ENCODE measurements at regions not wholly inside any gene's neighbourhood (a gene's known extent, or its start where the extent isn't known, plus 50 kb on each side); places are given as distances from the start of the nearest gene placed in this dataset.
A peak's percentile ranks its signal among the peaks of the same experiment; 100 is the strongest.

DNA sequence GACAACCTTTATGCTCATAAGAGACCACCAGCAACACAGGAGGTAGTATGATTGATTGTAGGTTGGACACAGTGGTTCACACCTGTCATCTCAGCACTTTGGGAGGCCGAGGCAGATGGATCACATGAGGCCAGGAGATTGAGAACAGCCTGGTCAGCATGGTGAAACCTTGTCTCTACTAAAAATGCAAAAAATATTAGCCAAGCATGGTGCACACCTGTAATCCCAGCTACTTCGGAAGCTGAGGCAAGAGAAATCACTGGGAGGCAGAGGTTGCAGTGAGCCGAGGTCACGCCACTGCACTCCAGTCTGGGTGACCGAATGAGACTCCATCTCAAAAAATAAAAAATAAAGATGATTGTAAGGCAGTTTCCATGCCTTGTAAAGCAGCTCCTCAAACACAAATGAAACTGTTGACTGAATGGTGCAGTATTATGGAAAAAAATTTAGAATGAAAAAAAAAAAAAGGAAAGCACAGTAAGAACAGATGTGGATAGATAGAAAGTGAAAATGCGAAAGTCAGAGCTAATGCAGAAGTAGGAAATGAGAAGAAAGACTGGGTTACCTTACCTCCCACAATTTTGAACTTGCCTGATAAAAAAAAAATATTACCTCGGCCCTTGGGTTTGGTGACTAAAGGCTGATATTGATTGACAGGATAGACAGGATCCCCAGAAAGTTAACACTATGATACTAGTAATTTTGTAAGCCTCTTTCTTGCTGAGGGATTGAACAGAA, 249.2 kb upstream of the TRAM1L1 start:
- H3K4me1 ChIP-seq (ENCODE audit: control insufficient read depth in 2 of 2, insufficient read depth in 1 of 2, low read depth in 1 of 2, low read length in 2 of 2): no peaks in the 10 kb centered on the region
- no peak for DNase-seq (ENCODE audit: low spot score)
- H2AK5ac ChIP-seq (ENCODE audit: low read depth, low read length): no peak overlapping the region
- H2AFZ ChIP-seq (ENCODE audit: low read length): no peak overlapping the region
- H3K36me3 ChIP-seq (replicated peaks in 1 of 2; ENCODE audit: control insufficient read depth in 2 of 2, insufficient read depth in 2 of 2, low read length in 2 of 2): no peaks in the 10 kb centered on the region
- no peak overlapping the region for H3K4me2 ChIP-seq (ENCODE audit: insufficient read depth, low read length, poor library complexity, severe bottlenecking)
- no peak overlapping the region for H3K14ac ChIP-seq (ENCODE audit: low read length)
- H2BK15ac ChIP-seq (ENCODE audit: low read length): no peak overlapping the region
- no peaks in the 10 kb centered on the region for H3K27me3 ChIP-seq (ENCODE audit: control insufficient read depth in 3 of 3, insufficient read depth in 3 of 3, low read depth in 1 of 3, low read length in 3 of 3)
- WGBS, 2 donors (ENCODE audit: extremely low coverage in 2 of 2, insufficient read length in 2 of 2, insufficient replicate concordance in 1 of 2): no CpG with 5 or more reads among the region's 7 CpGs
- H3K27ac ChIP-seq (replicated peaks; ENCODE audit: low read length): no peak overlapping the region
- no peaks in the 10 kb centered on the region for H3K79me1 ChIP-seq (ENCODE audit: low read depth, low read length)
- peak overlapping the region; percentile 3 for H3K9ac ChIP-seq (ENCODE audit: low read depth, low read length, poor library complexity)
- H2BK12ac ChIP-seq (ENCODE audit: low read length): no peak overlapping the region
- H3K4me3 ChIP-seq (ENCODE audit: low read length in 2 of 2): no peak overlapping the region
- no peak overlapping the region for H3K18ac ChIP-seq (ENCODE audit: low read length)
- H3K23ac ChIP-seq (ENCODE audit: low read depth, low read length, poor library complexity): no peak overlapping the region
- no peak overlapping the region for H4K8ac ChIP-seq (ENCODE audit: low read depth, low read length)
- no peak overlapping the region for H4K91ac ChIP-seq (ENCODE audit: low read depth, low read length, poor library complexity)
- no peak overlapping the region for H3K4ac ChIP-seq (ENCODE audit: low read length)
- no peaks in the 10 kb centered on the region for H3K9me3 ChIP-seq (replicated peaks in 1 of 2; ENCODE audit: control insufficient read depth in 2 of 2, insufficient read depth in 1 of 2, low read depth in 1 of 2, low read length in 2 of 2)
- H2BK5ac ChIP-seq (ENCODE audit: low read length): no peak overlapping the region
- H2BK120ac ChIP-seq (ENCODE audit: low read depth, low read length): no peak overlapping the region

DNA sequence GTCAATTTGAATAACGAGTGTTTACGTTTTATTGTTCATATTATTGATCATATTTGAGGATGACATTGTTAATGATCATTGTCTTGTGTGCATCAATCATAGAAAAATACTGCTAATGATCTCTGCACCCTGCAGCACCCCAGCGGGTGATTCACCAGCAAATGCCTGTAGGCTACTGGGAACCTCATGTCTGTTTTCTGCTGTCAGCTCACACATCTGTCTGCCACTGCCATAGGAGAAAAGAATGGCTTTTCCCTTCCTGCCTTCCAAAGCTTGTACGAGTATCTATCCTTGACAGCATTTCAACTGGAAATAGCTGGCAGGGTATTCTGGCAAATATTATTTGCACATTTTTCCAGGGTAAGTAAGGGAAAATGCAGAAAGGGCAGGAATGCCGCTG, 272.1 kb upstream of the TRAM1L1 start:
- Histone ChIP-seq H2AFZ (ENCODE audit: low read length) (no peak overlapping the region), H3K4me3 (ENCODE audit: low read length in 2 of 2) (no peak overlapping the region), H2BK12ac (ENCODE audit: low read length) (no peak overlapping the region), H3K4ac (ENCODE audit: low read length) (no peak overlapping the region), H3K9ac (ENCODE audit: low read depth, low read length, poor library complexity) (no peak overlapping the region), H3K18ac (ENCODE audit: low read length) (no peak overlapping the region), H3K4me2 (ENCODE audit: insufficient read depth, low read length, poor library complexity, severe bottlenecking) (no peak overlapping the region), H3K36me3 (replicated peaks in 1 of 2; ENCODE audit: control insufficient read depth in 2 of 2, insufficient read depth in 2 of 2, low read length in 2 of 2) (no peaks in the 10 kb centered on the region), H3K27ac (replicated peaks; ENCODE audit: low read length) (no peak overlapping the region), H2AK5ac (ENCODE audit: low read depth, low read length) (no peak overlapping the region), H4K8ac (ENCODE audit: low read depth, low read length) (no peak overlapping the region), H3K4me1 (ENCODE audit: control insufficient read depth in 2 of 2, insufficient read depth in 1 of 2, low read depth in 1 of 2, low read length in 2 of 2) (no peaks in the 10 kb centered on the region), H3K9me3 (replicated peaks in 1 of 2; ENCODE audit: control insufficient read depth in 2 of 2, insufficient read depth in 1 of 2, low read depth in 1 of 2, low read length in 2 of 2) (no peaks in the 10 kb centered on the region), H4K91ac (ENCODE audit: low read depth, low read length, poor library complexity) (no peak overlapping the region), H2BK5ac (ENCODE audit: low read length) (no peak overlapping the region), H3K23ac (ENCODE audit: low read depth, low read length, poor library complexity) (no peak overlapping the region), H3K79me1 (ENCODE audit: low read depth, low read length) (no peaks in the 10 kb centered on the region), H3K14ac (ENCODE audit: low read length) (no peak overlapping the region), H2BK15ac (ENCODE audit: low read length) (no peak overlapping the region), H2BK120ac (ENCODE audit: low read depth, low read length) (no peak overlapping the region), H3K27me3 (ENCODE audit: control insufficient read depth in 3 of 3, insufficient read depth in 3 of 3, low read depth in 1 of 3, low read length in 3 of 3) (no peaks in the 10 kb centered on the region)
- no CpG with 5 or more reads among the region's 5 CpGs for WGBS, 2 donors (ENCODE audit: extremely low coverage in 2 of 2, insufficient read length in 2 of 2, insufficient replicate concordance in 1 of 2)
- DNase-seq (ENCODE audit: low spot score): no peak

DNA sequence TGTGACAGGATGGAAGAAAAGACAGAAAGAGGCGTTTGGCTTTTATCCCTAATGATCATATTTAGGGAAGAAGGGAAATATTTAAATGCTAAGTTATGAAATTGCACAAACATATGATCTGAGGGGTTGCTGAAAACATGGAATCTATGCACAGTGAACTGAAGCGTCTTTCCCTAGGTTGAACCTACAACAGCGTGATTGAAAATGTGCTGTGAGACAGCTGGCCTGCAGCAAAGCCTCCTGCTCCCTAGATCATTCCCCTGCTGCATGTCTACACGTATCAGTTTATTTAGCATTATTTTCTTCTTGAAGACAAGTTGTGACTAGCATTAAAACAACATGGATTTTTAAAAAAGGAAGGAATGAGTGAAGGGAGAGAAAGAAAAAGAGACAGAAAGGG, 272.5 kb upstream of the TRAM1L1 start:
- no peaks in the 10 kb centered on the region for H3K27me3 ChIP-seq (ENCODE audit: control insufficient read depth in 3 of 3, insufficient read depth in 3 of 3, low read depth in 1 of 3, low read length in 3 of 3)
- H2BK5ac ChIP-seq (ENCODE audit: low read length): no peak overlapping the region
- H4K91ac ChIP-seq (ENCODE audit: low read depth, low read length, poor library complexity): no peak overlapping the region
- H2BK120ac ChIP-seq (ENCODE audit: low read depth, low read length): no peak overlapping the region
- H3K14ac ChIP-seq (ENCODE audit: low read length): no peak overlapping the region
- H2BK15ac ChIP-seq (ENCODE audit: low read length): no peak overlapping the region
- no peak overlapping the region for H2AK5ac ChIP-seq (ENCODE audit: low read depth, low read length)
- no peaks in the 10 kb centered on the region for H3K4me1 ChIP-seq (ENCODE audit: control insufficient read depth in 2 of 2, insufficient read depth in 1 of 2, low read depth in 1 of 2, low read length in 2 of 2)
- H3K4me3 ChIP-seq (ENCODE audit: low read length in 2 of 2): no peak overlapping the region
- no peaks in the 10 kb centered on the region for H3K79me1 ChIP-seq (ENCODE audit: low read depth, low read length)
- no peaks in the 10 kb centered on the region for H3K9me3 ChIP-seq (replicated peaks in 1 of 2; ENCODE audit: control insufficient read depth in 2 of 2, insufficient read depth in 1 of 2, low read depth in 1 of 2, low read length in 2 of 2)
- no peak overlapping the region for H2AFZ ChIP-seq (ENCODE audit: low read length)
- H2BK12ac ChIP-seq (ENCODE audit: low read length): no peak overlapping the region
- WGBS, 2 donors (ENCODE audit: extremely low coverage in 2 of 2, insufficient read length in 2 of 2, insufficient replicate concordance in 1 of 2): no CpG with 5 or more reads among the region's 4 CpGs
- H3K27ac ChIP-seq (replicated peaks; ENCODE audit: low read length): no peak overlapping the region
- no peak overlapping the region for H3K4ac ChIP-seq (ENCODE audit: low read length)
- no peak overlapping the region for H4K8ac ChIP-seq (ENCODE audit: low read depth, low read length)
- no peak for DNase-seq (ENCODE audit: low spot score)
- H3K23ac ChIP-seq (ENCODE audit: low read depth, low read length, poor library complexity): no peak overlapping the region
- no peaks in the 10 kb centered on the region for H3K36me3 ChIP-seq (replicated peaks in 1 of 2; ENCODE audit: control insufficient read depth in 2 of 2, insufficient read depth in 2 of 2, low read length in 2 of 2)
- no peak overlapping the region for H3K18ac ChIP-seq (ENCODE audit: low read length)
- no peak overlapping the region for H3K9ac ChIP-seq (ENCODE audit: low read depth, low read length, poor library complexity)
- no peak overlapping the region for H3K4me2 ChIP-seq (ENCODE audit: insufficient read depth, low read length, poor library complexity, severe bottlenecking)

DNA sequence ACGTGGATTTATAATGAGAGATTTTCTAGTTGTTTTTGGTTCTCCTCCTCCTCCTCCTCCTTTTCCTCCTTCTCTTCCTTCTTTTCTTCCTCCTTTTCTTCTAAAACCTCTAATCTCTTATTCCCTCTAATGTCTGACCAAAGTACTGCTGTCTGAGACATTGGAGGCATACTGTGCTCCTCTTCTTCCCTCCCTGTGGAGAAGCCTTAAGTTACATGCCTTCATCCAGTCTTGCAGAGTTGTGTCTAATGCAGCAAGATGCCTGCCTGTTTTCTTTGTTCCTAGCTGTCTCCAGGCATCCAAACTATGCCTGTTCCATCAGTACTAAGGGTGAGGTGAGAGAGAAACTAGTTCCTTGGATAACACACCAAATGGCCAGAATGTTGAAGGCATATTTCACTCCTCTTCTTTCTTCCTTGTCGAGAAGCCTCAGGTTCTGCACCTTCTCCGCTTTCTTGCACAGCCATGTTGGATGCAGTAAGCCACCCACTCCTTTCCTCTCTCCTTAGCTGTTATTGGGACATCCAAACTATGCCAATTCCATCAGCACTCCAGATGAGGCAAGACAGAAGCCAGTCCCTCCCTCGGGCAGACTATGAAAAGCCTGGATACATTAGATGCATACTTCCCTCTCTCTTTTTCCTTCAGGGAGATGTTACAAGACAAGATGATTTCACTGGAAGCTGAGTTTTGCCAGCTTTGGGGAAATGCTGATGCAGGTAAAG, 285.7 kb upstream of the TRAM1L1 start:
- DNase-seq (ENCODE audit: low spot score): no peak
- H2BK12ac ChIP-seq (ENCODE audit: low read length): no peak overlapping the region
- no peak overlapping the region for H2AK5ac ChIP-seq (ENCODE audit: low read depth, low read length)
- H3K79me1 ChIP-seq (ENCODE audit: low read depth, low read length): no peaks in the 10 kb centered on the region
- no peak overlapping the region for H3K4ac ChIP-seq (ENCODE audit: low read length)
- H4K91ac ChIP-seq (ENCODE audit: low read depth, low read length, poor library complexity): no peak overlapping the region
- no peak overlapping the region for H2BK15ac ChIP-seq (ENCODE audit: low read length)
- H3K4me3 ChIP-seq (ENCODE audit: low read length in 2 of 2): no peak overlapping the region
- no peaks in the 10 kb centered on the region for H3K27me3 ChIP-seq (ENCODE audit: control insufficient read depth in 3 of 3, insufficient read depth in 3 of 3, low read depth in 1 of 3, low read length in 3 of 3)
- H3K27ac ChIP-seq (replicated peaks; ENCODE audit: low read length): no peak overlapping the region
- no peak overlapping the region for H3K9ac ChIP-seq (ENCODE audit: low read depth, low read length, poor library complexity)
- H3K9me3 ChIP-seq (replicated peaks in 1 of 2; ENCODE audit: control insufficient read depth in 2 of 2, insufficient read depth in 1 of 2, low read depth in 1 of 2, low read length in 2 of 2): no peaks in the 10 kb centered on the region
- WGBS, 2 donors (ENCODE audit: extremely low coverage in 2 of 2, insufficient read length in 2 of 2, insufficient replicate concordance in 1 of 2): no CpG with 5 or more reads among the region's 4 CpGs
- no peak overlapping the region for H4K8ac ChIP-seq (ENCODE audit: low read depth, low read length)
- no peaks in the 10 kb centered on the region for H3K36me3 ChIP-seq (replicated peaks in 1 of 2; ENCODE audit: control insufficient read depth in 2 of 2, insufficient read depth in 2 of 2, low read length in 2 of 2)
- H3K4me1 ChIP-seq (ENCODE audit: control insufficient read depth in 2 of 2, insufficient read depth in 1 of 2, low read depth in 1 of 2, low read length in 2 of 2): peaks cover 0 to 3% of the 10 kb centered on the region in 2 donors
- no peak overlapping the region for H2BK120ac ChIP-seq (ENCODE audit: low read depth, low read length)
- H3K4me2 ChIP-seq (ENCODE audit: insufficient read depth, low read length, poor library complexity, severe bottlenecking): no peak overlapping the region
- no peak overlapping the region for H2BK5ac ChIP-seq (ENCODE audit: low read length)
- no peak overlapping the region for H3K14ac ChIP-seq (ENCODE audit: low read length)
- no peak overlapping the region for H3K18ac ChIP-seq (ENCODE audit: low read length)
- H2AFZ ChIP-seq (ENCODE audit: low read length): peak overlapping the region; percentile 60
- H3K23ac ChIP-seq (ENCODE audit: low read depth, low read length, poor library complexity): no peak overlapping the region

Data from neuronal stem cell (in vitro differentiated cells).